ENCODE measurements at regions not wholly inside any gene's neighbourhood (a gene's known extent, or its start where the extent isn't known, plus 50 kb on each side); places are given as distances from the start of the nearest gene placed in this dataset.

GRCh38 chr1:14375226-14375625 is 223.3 kb upstream of the KAZN start:
- H3K27me3 ChIP-seq (ENCODE audit: control insufficient read depth, insufficient read depth, low read length), result no peaks in the 10 kb centered on the region
- no peak for FAIRE-seq
- TF ChIP-seq CTCF (IDR thresholded peaks at IDR 0.05; ENCODE audit: insufficient read depth, low read length, severe bottlenecking), result no peak
- no peaks in the 10 kb centered on the region for H3K36me3 ChIP-seq (ENCODE audit: control insufficient read depth, insufficient read depth, low read length)
- no peak overlapping the region for H3K4me3 ChIP-seq (ENCODE audit: low read depth, low read length)
- no peak for DNase-seq (ENCODE audit: low read depth)

- DNase-seq (ENCODE audit: low read depth) (no peak), FAIRE-seq (no peak)
- H3K27me3 ChIP-seq (ENCODE audit: control insufficient read depth, insufficient read depth, low read length), result no peaks in the 10 kb centered on the region
- no peak for TF ChIP-seq CTCF (IDR thresholded peaks at IDR 0.05; ENCODE audit: insufficient read depth, low read length, severe bottlenecking)
- H3K36me3 ChIP-seq (ENCODE audit: control insufficient read depth, insufficient read depth, low read length), result no peaks in the 10 kb centered on the region
- H3K4me3 ChIP-seq (ENCODE audit: low read depth, low read length), result no peak overlapping the region
Measured at GRCh38 chr1:14377386-14377785, 221.1 kb upstream of the KAZN start.

GRCh38 chr1:14380408-14380807 is 218.1 kb upstream of the KAZN start:
- H3K27me3 ChIP-seq (ENCODE audit: control insufficient read depth, insufficient read depth, low read length), result no peaks in the 10 kb centered on the region
- H3K4me3 ChIP-seq (ENCODE audit: low read depth, low read length), result no peak overlapping the region
- no peaks in the 10 kb centered on the region for H3K36me3 ChIP-seq (ENCODE audit: control insufficient read depth, insufficient read depth, low read length)
- DNase-seq (ENCODE audit: low read depth), result no peak
- no peak for FAIRE-seq
- TF ChIP-seq CTCF (IDR thresholded peaks at IDR 0.05; ENCODE audit: insufficient read depth, low read length, severe bottlenecking), result no peak

- no peak overlapping the region for H3K4me3 ChIP-seq (ENCODE audit: low read depth, low read length)
- no peak for TF ChIP-seq CTCF (IDR thresholded peaks at IDR 0.05; ENCODE audit: insufficient read depth, low read length, severe bottlenecking)
- DNase-seq (ENCODE audit: low read depth) (no peak), FAIRE-seq (no peak)
- no peaks in the 10 kb centered on the region for H3K27me3 ChIP-seq (ENCODE audit: control insufficient read depth, insufficient read depth, low read length)
- no peaks in the 10 kb centered on the region for H3K36me3 ChIP-seq (ENCODE audit: control insufficient read depth, insufficient read depth, low read length)
Measured at GRCh38 chr1:14390816-14391215, 207.7 kb upstream of the KAZN start.

- Histone ChIP-seq H3K4me3 (ENCODE audit: low read depth, low read length) (no peak overlapping the region), H3K36me3 (ENCODE audit: control insufficient read depth, insufficient read depth, low read length) (no peaks in the 10 kb centered on the region), H3K27me3 (ENCODE audit: control insufficient read depth, insufficient read depth, low read length) (no peaks in the 10 kb centered on the region)
- TF ChIP-seq CTCF (IDR thresholded peaks at IDR 0.05; ENCODE audit: insufficient read depth, low read length, severe bottlenecking), result no peak
- FAIRE-seq (no peak), DNase-seq (ENCODE audit: low read depth) (no peak)
Measured at GRCh38 chr1:14392161-14392858, 206.2 kb upstream of the KAZN start.

- H3K4me3 ChIP-seq (ENCODE audit: low read depth, low read length), result no peak overlapping the region
- no peak for TF ChIP-seq CTCF (IDR thresholded peaks at IDR 0.05; ENCODE audit: insufficient read depth, low read length, severe bottlenecking)
- H3K36me3 ChIP-seq (ENCODE audit: control insufficient read depth, insufficient read depth, low read length), result no peaks in the 10 kb centered on the region
- FAIRE-seq (no peak), DNase-seq (ENCODE audit: low read depth) (no peak)
- no peaks in the 10 kb centered on the region for H3K27me3 ChIP-seq (ENCODE audit: control insufficient read depth, insufficient read depth, low read length)
Measured at GRCh38 chr1:14392859-14393365, 205.6 kb upstream of the KAZN start.

Data from bronchial epithelial cell (primary cell).